Neural cell (in vitro differentiated cells): ENCODE measurements at regions not wholly inside any gene's neighbourhood (a gene's known extent, or its start where the extent isn't known, plus 50 kb on each side); places are given as distances from the start of the nearest gene placed in this dataset.

ENCODE experiments used
- H2AFZ ChIP-seq: fragments of 200-600, 300-800 bp; sonication (generic), shearing (Covaris generic); 2 replicates; pipeline ENCODE4 v1.6.0; 2014; ENCODE audit warnings: low read depth, mild to moderate bottlenecking, antibody characterized with exemption, low read length, moderate library complexity
- H3F3A ChIP-seq: fragments of 200-600 bp; shearing (Covaris generic); 2 replicates; pipeline ENCODE4 v1.6.1; 2016; ENCODE audit warnings: mild to moderate bottlenecking, moderate library complexity, mixed read lengths, antibody characterized with exemption, low read length; ENCODE audit not compliant: insufficient read depth, poor library complexity, severe bottlenecking
- H3K27ac ChIP-seq: fragments of 200-600, 300-800 bp; sonication (generic), shearing (Covaris generic); 2 replicates; pipeline ENCODE4 v1.5.1; 2014; ENCODE audit warnings: mild to moderate bottlenecking, low read length, moderate library complexity
- H3K27me3 ChIP-seq: fragments of 300-800, 200-600 bp; sonication (generic), shearing (Covaris generic); 2 replicates; pipeline ENCODE4 v1.6.0; 2014; ENCODE audit warnings: mild to moderate bottlenecking, low read depth, low read length, moderate library complexity; ENCODE audit not compliant: insufficient read depth
- H3K36me3 ChIP-seq: fragments of 300-800, 200-600 bp; sonication (generic), shearing (Covaris generic); 2 replicates; pipeline ENCODE4 v1.5.1; 2014; ENCODE audit warnings: mild to moderate bottlenecking, antibody characterized with exemption, low read length, moderate library complexity; ENCODE audit not compliant: insufficient read depth
- H3K4me2 ChIP-seq: fragments of 300-800, 200-600 bp; sonication (generic), shearing (Covaris generic); 2 replicates; pipeline ENCODE4 v1.6.0; 2014; ENCODE audit warnings: mild to moderate bottlenecking, low read length
- H3K4me3 ChIP-seq: fragments of 300-800, 200-600 bp; sonication (generic), shearing (Covaris generic); 2 replicates; pipeline ENCODE4 v1.5.1; 2014; ENCODE audit warnings: mild to moderate bottlenecking, low read length, moderate library complexity
- H3K79me2 ChIP-seq: fragments of 200-600 bp; shearing (Covaris generic); replicated peaks from 2 replicates; pipeline ENCODE4 v1.6.0; 2014; ENCODE audit warnings: mild to moderate bottlenecking, low read length, moderate library complexity; ENCODE audit not compliant: insufficient read depth
- H3K9ac ChIP-seq: fragments of 300-800, 200-600 bp; sonication (generic), shearing (Covaris generic); 2 replicates; pipeline ENCODE4 v1.6.1; 2016; ENCODE audit warnings: mild to moderate bottlenecking, low read length, mixed read lengths
- H3K9me2 ChIP-seq: fragments of 200-600 bp; shearing (Covaris generic); 2 replicates; pipeline ENCODE4 v1.6.1; 2016; ENCODE audit warnings: mild to moderate bottlenecking, low read length, mixed read lengths; ENCODE audit not compliant: insufficient read depth
- H3K9me3 ChIP-seq: fragments of 200-600, 300-800 bp; sonication (generic), shearing (Covaris generic); 2 replicates; pipeline ENCODE4 v1.6.1; 2016; ENCODE audit warnings: mild to moderate bottlenecking, mixed run types, low read length, moderate library complexity, mixed read lengths
- H4K20me1 ChIP-seq: fragments of 200-600 bp; shearing (Covaris generic); 2 replicates; pipeline ENCODE4 v1.6.1; 2016; ENCODE audit warnings: mild to moderate bottlenecking, mixed run types; ENCODE audit not compliant: insufficient read depth
- CTCF ChIP-seq: fragments of 450-650 bp; IDR thresholded peaks from 2 replicates; pipeline ENCODE4 v1.5.1; 2014; ENCODE audit warnings: antibody characterized with exemption, mild to moderate bottlenecking, moderate library complexity; ENCODE audit not compliant: poor library complexity, severe bottlenecking
- EP300 ChIP-seq: fragments of 450-650 bp; conservative IDR thresholded peaks from 2 replicates; pipeline ENCODE4 v1.6.1; 2014; ENCODE audit warnings: antibody characterized with exemption, mild to moderate bottlenecking, moderate library complexity; ENCODE audit not compliant: poor library complexity, severe bottlenecking
- EZH2 ChIP-seq: fragments of 200-600, 300-800 bp; shearing (Covaris generic), sonication (generic); IDR thresholded peaks from 2 replicates; pipeline ENCODE4 v1.6.1; 2014; ENCODE audit warnings: antibody characterized with exemption, low read length, borderline replicate concordance, mild to moderate bottlenecking; ENCODE audit not compliant: insufficient read depth, poor library complexity, severe bottlenecking
- MXI1 ChIP-seq: fragments of 450-650 bp; conservative IDR thresholded peaks from 2 replicates; pipeline ENCODE4 v1.6.1; 2014; ENCODE audit warnings: antibody characterized with exemption, mild to moderate bottlenecking; ENCODE audit not compliant: poor library complexity, severe bottlenecking
- POLR2AphosphoS5 ChIP-seq: IDR thresholded peaks from 2 replicates; pipeline ENCODE4 v1.6.1; 2012
- RAD21 ChIP-seq: fragments of 450-650 bp; conservative IDR thresholded peaks from 2 replicates; pipeline ENCODE4 v1.6.1; 2014; ENCODE audit warnings: antibody characterized with exemption, mild to moderate bottlenecking, moderate library complexity
- REST ChIP-seq: IDR thresholded peaks from 2 replicates; pipeline ENCODE4 v1.6.1; 2012; ENCODE audit warnings: borderline replicate concordance
- SMC3 ChIP-seq: fragments of 450-650 bp; conservative IDR thresholded peaks from 2 replicates; pipeline ENCODE4 v1.6.1; 2014; ENCODE audit warnings: antibody characterized with exemption, mild to moderate bottlenecking, moderate library complexity; ENCODE audit not compliant: poor library complexity
- TAF1 ChIP-seq: IDR thresholded peaks from 2 replicates; pipeline ENCODE4 v1.6.1; 2012; ENCODE audit warnings: low read depth

- H3K9ac ChIP-seq, result no peak overlapping the region
- no peaks in the 10 kb centered on the region for H3K9me2 ChIP-seq
- H3K4me3 ChIP-seq, result no peak overlapping the region
- no peak for TF ChIP-seq POLR2AphosphoS5
- no peak for TF ChIP-seq REST
- TF ChIP-seq RAD21, result no peak
- no peak for TF ChIP-seq EP300
- TF ChIP-seq TAF1, result no peak
- no peak for TF ChIP-seq EZH2
- no peak for TF ChIP-seq CTCF
- no peak for TF ChIP-seq SMC3
- TF ChIP-seq MXI1, result no peak
- no peak overlapping the region for H2AFZ ChIP-seq
- H3K9me3 ChIP-seq, result no peaks in the 10 kb centered on the region
- H3K4me2 ChIP-seq, result no peak overlapping the region
- no peak overlapping the region for H3K27ac ChIP-seq
- H3K79me2 ChIP-seq, result no peaks in the 10 kb centered on the region
- H3K27me3 ChIP-seq, result no peaks in the 10 kb centered on the region
- H4K20me1 ChIP-seq, result no peaks in the 10 kb centered on the region
- H3K36me3 ChIP-seq, result no peaks in the 10 kb centered on the region
- no peaks in the 10 kb centered on the region for H3F3A ChIP-seq
These were observed 176.2 kb upstream of the HDAC4 start for GRCh38 chr2:239576784-239577685.

- Histone ChIP-seq H3F3A (no peaks in the 10 kb centered on the region), H3K79me2 (no peaks in the 10 kb centered on the region), H3K9ac (no peak overlapping the region), H3K4me3 (no peak overlapping the region), H3K4me2 (no peak overlapping the region), H3K9me2 (no peaks in the 10 kb centered on the region), H3K27ac (no peak overlapping the region), H3K36me3 (no peaks in the 10 kb centered on the region), H3K27me3 (no peaks in the 10 kb centered on the region), H4K20me1 (no peaks in the 10 kb centered on the region), H2AFZ (no peak overlapping the region), H3K9me3 (no peaks in the 10 kb centered on the region)
- TF ChIP-seq CTCF (no peak), EZH2 (no peak), RAD21 (no peak), EP300 (no peak), POLR2AphosphoS5 (no peak), MXI1 (no peak), TAF1 (no peak), REST (no peak), SMC3 (no peak)
These were observed 175.2 kb upstream of the HDAC4 start for GRCh38 chr2:239575931-239576445.
